ENCODE measurements at regions not wholly inside any gene's neighbourhood (a gene's known extent, or its start where the extent isn't known, plus 50 kb on each side); places are given as distances from the start of the nearest gene placed in this dataset.

- no peak for TF ChIP-seq CTCF (conservative IDR thresholded peaks at IDR 0.05)
- H3K27ac ChIP-seq: no peak overlapping the region
Measured at GRCh38 chr6:78570044-78570443, 297.3 kb upstream of the IRAK1BP1 start.

GRCh38 chr6:78577585-78577984 lies 289.8 kb upstream of the IRAK1BP1 start:
- H3K27ac ChIP-seq: no peak overlapping the region
- no peak for TF ChIP-seq CTCF (conservative IDR thresholded peaks at IDR 0.05)

- TF ChIP-seq CTCF (conservative IDR thresholded peaks at IDR 0.05): no peak
- no peak overlapping the region for H3K27ac ChIP-seq
Measured at GRCh38 chr6:78578430-78578829, 288.9 kb upstream of the IRAK1BP1 start.

GRCh38 chr6:78580923-78581322 lies 286.4 kb upstream of the IRAK1BP1 start:
- no peak for TF ChIP-seq CTCF (conservative IDR thresholded peaks at IDR 0.05)
- no peak overlapping the region for H3K27ac ChIP-seq

GRCh38 chr6:78583079-78583478 lies 284.3 kb upstream of the IRAK1BP1 start:
- TF ChIP-seq CTCF (conservative IDR thresholded peaks at IDR 0.05): no peak
- H3K27ac ChIP-seq: no peak overlapping the region

- H3K27ac ChIP-seq: no peak overlapping the region
- TF ChIP-seq CTCF (conservative IDR thresholded peaks at IDR 0.05): no peak
Measured at GRCh38 chr6:78589436-78589835, 277.9 kb upstream of the IRAK1BP1 start.

- H3K27ac ChIP-seq: no peak overlapping the region
- no peak for TF ChIP-seq CTCF (conservative IDR thresholded peaks at IDR 0.05)
Measured at GRCh38 chr6:78593898-78594667, 273.3 kb upstream of the IRAK1BP1 start.
